Upper lobe of left lung (tissue), 6 donors: ENCODE measurements at regions not wholly inside any gene's neighbourhood (a gene's known extent, or its start where the extent isn't known, plus 50 kb on each side); places are given as distances from the start of the nearest gene placed in this dataset.
A peak's percentile ranks its signal among the peaks of the same experiment; 100 is the strongest.

Experiments used
- ATAC-seq, 2 donors: fragments of 200-7000 bp; cut with Tn5 transposase; one replicate each; pipeline ENCODE4 v1.9.1; 2022; ENCODE audit warnings: mild to moderate bottlenecking in 2 of 2, moderate library complexity in 2 of 2; ENCODE audit not compliant: low FRiP score in 2 of 2
- DNase-seq, 2 donors: peaks; one replicate each; pipeline ENCODE4 v3.0.0-alpha.2; 2019 to 2020
- H3K27ac ChIP-seq, 4 donors: fragments of 200-600 bp; sonication (generic); one replicate each; pipeline ENCODE4 v1.5.1; 2016 to 2019
- H3K27me3 ChIP-seq, 4 donors: fragments of 200-600 bp; sonication (generic); one replicate each; pipeline ENCODE4 v1.5.1; 2017 to 2019
- H3K36me3 ChIP-seq, 4 donors: fragments of 200-600 bp; sonication (generic); one replicate each; pipeline ENCODE4 v1.5.1; 2016 to 2019
- H3K4me1 ChIP-seq, 4 donors: fragments of 200-600 bp; sonication (generic); one replicate each; pipeline ENCODE4 v1.5.1; 2018 to 2019
- H3K4me3 ChIP-seq, 4 donors: fragments of 200-600 bp; sonication (generic); one replicate each; pipeline ENCODE4 v1.5.1; 2017 to 2019; ENCODE audit warnings: mild to moderate bottlenecking in 2 of 4, moderate library complexity in 1 of 4
- H3K9me3 ChIP-seq, 4 donors: fragments of 200-600 bp; sonication (generic); one replicate each; pipeline ENCODE4 v1.5.1; 2018 to 2019
- CTCF ChIP-seq, 6 experiments: fragments of 450-650 bp in 4 of 6; fragments of 200-600 bp in 2 of 6; sonication (generic) in 2 of 6; IDR thresholded peaks; one replicate each; pipeline ENCODE4 v1.5.1; 2016 to 2019; ENCODE audit warnings: antibody characterized with exemption in 6 of 6
- EP300 ChIP-seq, 4 donors: sonication (generic); formaldehyde crosslinking; IDR thresholded peaks; one replicate each; pipeline ENCODE4 v1.5.1; 2017; ENCODE audit warnings: antibody characterized with exemption in 4 of 4, control low read depth in 2 of 4
- POLR2A ChIP-seq, 4 donors: fragments of 450-650 bp; IDR thresholded peaks; one replicate each; pipeline ENCODE4 v1.5.1; 2016 to 2017; ENCODE audit warnings: antibody characterized with exemption in 4 of 4, mild to moderate bottlenecking in 2 of 4
- POLR2AphosphoS5 ChIP-seq, 2 donors: sonication (generic); formaldehyde crosslinking; IDR thresholded peaks; one replicate each; pipeline ENCODE4 v1.5.1; 2017; ENCODE audit warnings: antibody characterized with exemption in 2 of 2
- WGBS, 2 donors: methylation state at CpG; one replicate each; pipeline ENCODE4 v1.1.5; 2017 to 2018; 5-methylcytosine and 5-hydroxymethylcytosine counted together
- donor health status: DM: no; HTN: no; CAD: no; lungs with moderate emphysema.
- donor health status: DM: no; HTN: yes; CAD: no; lungs with severe emphysema.

DNA sequence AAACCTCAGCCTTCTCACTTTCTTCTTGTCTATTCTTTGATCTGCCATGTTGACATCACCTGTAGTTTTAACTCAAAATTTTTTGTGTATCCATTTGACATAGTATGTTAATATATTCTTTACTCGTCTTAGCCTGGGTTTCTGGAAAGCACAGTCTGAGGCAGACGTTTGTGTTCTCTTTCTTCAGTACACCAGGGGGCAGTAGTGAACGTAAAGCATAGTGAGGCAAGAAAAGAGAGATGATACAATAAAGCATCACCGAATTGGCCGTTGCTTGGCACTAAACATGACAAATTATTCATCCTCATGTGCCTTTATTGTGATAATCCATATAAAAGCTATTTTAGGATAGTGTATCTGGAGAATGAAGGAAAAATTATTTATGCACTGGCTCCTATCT lies 141.0 kb upstream of the MYRIP start:
- DNase-seq (no peak), ATAC-seq (peak in 1 of 2 donors; percentile 46)
- WGBS, 2 donors, result 12 to 21% methylated on average over 5 of the region's 5 CpGs

GRCh38 chr3:39671116-39671515 lies 138.3 kb upstream of the MYRIP start:
- WGBS, 2 donors, result 78 to 89% methylated on average over 4 of the region's 4 CpGs
- no peaks in the 10 kb centered on the region for H3K27me3 ChIP-seq
- no peak overlapping the region for H3K4me3 ChIP-seq
- H3K36me3 ChIP-seq, result no peaks in the 10 kb centered on the region
- no peaks in the 10 kb centered on the region for H3K4me1 ChIP-seq
- ATAC-seq (no peak), DNase-seq (no peak)
- no peaks in the 10 kb centered on the region for H3K9me3 ChIP-seq
- TF ChIP-seq POLR2AphosphoS5 (IDR thresholded peaks at IDR 0.05) (no peak), CTCF (IDR thresholded peaks at IDR 0.05) (no peak), EP300 (IDR thresholded peaks at IDR 0.05) (no peak), POLR2A (IDR thresholded peaks at IDR 0.05) (no peak)
- H3K27ac ChIP-seq, result no peak overlapping the region

More for the DNA sequence above, 141.0 kb upstream of the MYRIP start:
- H3K27ac ChIP-seq, result no peak overlapping the region
- no peak overlapping the region for H3K4me3 ChIP-seq
- H3K36me3 ChIP-seq, result no peaks in the 10 kb centered on the region
- H3K9me3 ChIP-seq, result no peaks in the 10 kb centered on the region
- no peaks in the 10 kb centered on the region for H3K27me3 ChIP-seq
- H3K4me1 ChIP-seq, result no peaks in the 10 kb centered on the region
- TF ChIP-seq POLR2AphosphoS5 (IDR thresholded peaks at IDR 0.05) (no peak), CTCF (IDR thresholded peaks at IDR 0.05) (peak in 3 of 6 experiments; percentile 47 to 56 (median 52))

DNA sequence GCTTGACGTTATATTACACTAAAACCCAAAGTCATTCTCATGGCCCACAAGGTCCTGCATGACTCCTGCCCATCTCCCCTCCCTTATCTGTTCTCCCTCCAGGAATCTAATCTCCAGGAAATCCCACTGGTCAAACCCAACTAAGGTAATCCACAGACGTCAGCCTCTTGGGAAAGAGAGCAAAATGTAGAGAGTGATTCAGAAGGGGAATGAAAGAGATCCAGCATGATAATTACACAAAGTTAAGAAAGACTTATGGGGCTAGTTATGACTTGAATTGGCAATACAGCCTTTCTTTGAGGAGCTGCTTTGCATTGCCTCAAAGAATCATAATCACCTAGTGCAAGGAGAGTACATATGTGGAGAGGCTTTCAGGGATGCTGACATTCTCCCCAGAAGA lies 137.8 kb upstream of the MYRIP start:
- no peak overlapping the region for H3K4me3 ChIP-seq
- H3K27ac ChIP-seq, result no peak overlapping the region
- TF ChIP-seq EP300 (IDR thresholded peaks at IDR 0.05) (no peak), CTCF (IDR thresholded peaks at IDR 0.05) (no peak), POLR2A (IDR thresholded peaks at IDR 0.05) (no peak), POLR2AphosphoS5 (IDR thresholded peaks at IDR 0.05) (no peak)
- H3K27me3 ChIP-seq, result no peaks in the 10 kb centered on the region
- H3K9me3 ChIP-seq, result no peaks in the 10 kb centered on the region
- H3K36me3 ChIP-seq, result no peaks in the 10 kb centered on the region
- 68 to 76% methylated on average over 2 of the region's 2 CpGs for WGBS, 2 donors
- H3K4me1 ChIP-seq, result no peaks in the 10 kb centered on the region
- no peak for DNase-seq
- ATAC-seq, result no peak

GRCh38 chr3:39705351-39705900 lies 104.0 kb upstream of the MYRIP start:
- TF ChIP-seq POLR2AphosphoS5 (IDR thresholded peaks at IDR 0.05), result no peak
- TF ChIP-seq CTCF (IDR thresholded peaks at IDR 0.05), result no peak
- TF ChIP-seq POLR2A (IDR thresholded peaks at IDR 0.05), result no peak
- TF ChIP-seq EP300 (IDR thresholded peaks at IDR 0.05), result no peak
- Histone ChIP-seq H3K4me3 (no peak overlapping the region), H3K36me3 (no peaks in the 10 kb centered on the region), H3K27me3 (no peaks in the 10 kb centered on the region), H3K4me1 (no peaks in the 10 kb centered on the region), H3K27ac (no peak overlapping the region), H3K9me3 (no peaks in the 10 kb centered on the region)
- ATAC-seq, result no peak
- WGBS, 2 donors, result 91 to 95% methylated on average over 1 of the region's 1 CpG
- no peak for DNase-seq

DNA sequence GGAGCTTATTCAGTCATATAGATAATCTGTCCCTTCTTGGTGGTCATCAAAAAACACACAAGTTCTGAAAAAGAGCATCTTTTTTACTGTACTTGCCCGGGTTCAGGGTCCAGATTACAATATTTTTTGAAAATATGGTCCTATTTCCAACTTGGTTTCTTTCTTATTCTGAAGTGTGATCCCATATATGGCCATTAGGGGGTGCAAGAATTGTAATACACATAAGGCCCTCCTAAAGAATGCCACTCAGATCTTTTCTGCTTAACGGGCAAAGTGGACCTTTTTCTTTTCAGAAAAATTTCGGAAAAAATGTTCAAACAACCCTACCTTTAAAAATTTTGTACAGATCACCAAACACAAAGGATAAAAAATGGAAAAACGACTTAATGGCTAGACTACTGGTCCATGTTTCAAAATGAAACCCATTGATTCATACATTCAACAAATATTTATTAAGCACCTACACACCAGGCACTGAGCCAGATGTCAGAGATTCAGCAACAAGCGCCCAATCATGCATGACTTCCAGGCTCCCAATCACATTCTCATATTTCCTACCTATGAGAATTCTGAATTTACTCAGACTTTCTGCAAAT lies 102.0 kb upstream of the MYRIP start:
- TF ChIP-seq POLR2AphosphoS5 (IDR thresholded peaks at IDR 0.05), result no peak
- TF ChIP-seq CTCF (IDR thresholded peaks at IDR 0.05), result peak in 5 of 6 experiments; percentile 44 to 65 (median 53)
- no peak for TF ChIP-seq EP300 (IDR thresholded peaks at IDR 0.05)
- no peak for TF ChIP-seq POLR2A (IDR thresholded peaks at IDR 0.05)
- Histone ChIP-seq H3K9me3 (no peaks in the 10 kb centered on the region), H3K27me3 (no peaks in the 10 kb centered on the region), H3K4me3 (no peak overlapping the region), H3K36me3 (no peaks in the 10 kb centered on the region), H3K27ac (no peak overlapping the region), H3K4me1 (no peaks in the 10 kb centered on the region)
- WGBS, 2 donors, result 16 to 21% methylated on average over 5 of the region's 5 CpGs
- no peak for DNase-seq
- peak in 1 of 2 donors; percentile 56 for ATAC-seq
